Spleen (tissue), 7 donors: ENCODE measurements at regions not wholly inside any gene's neighbourhood (a gene's known extent, or its start where the extent isn't known, plus 50 kb on each side); places are given as distances from the start of the nearest gene placed in this dataset.
"Not testable (repeated sequence)": the region's sequence is repeated elsewhere in the genome, so short reads cannot be mapped to it uniquely, and the experiment has no call there.

Experiments
- CTCF ChIP-seq, 11 experiments: fragments of 200-600 bp in 7 of 11; fragments of 450-650 bp in 4 of 11; sonication (generic) in 4 of 11; IDR thresholded peaks in 8 of 11; conservative IDR thresholded peaks in 3 of 11; 1 replicate in 7 of 11; 2 replicates in 4 of 11; pipeline versions ENCODE4 v1.4.0 to v1.8.0; 2016 to 2021; ENCODE audit warnings: antibody characterized with exemption in 11 of 11, inconsistent platforms in 4 of 11, mild to moderate bottlenecking in 1 of 11
- POLR2A ChIP-seq, 3 donors: fragments of 450-650 bp; IDR thresholded peaks; one replicate each; pipeline ENCODE4 v1.5.1; 2017; ENCODE audit warnings: antibody characterized with exemption in 3 of 3, mild to moderate bottlenecking in 1 of 3
- POLR2AphosphoS5 ChIP-seq, 3 donors: sonication (generic); formaldehyde crosslinking; IDR thresholded peaks; one replicate each; pipeline ENCODE4 v1.5.1; 2017; ENCODE audit warnings: antibody characterized with exemption in 3 of 3
- donor health status: DM: no; HTN: no; CAD: no; lungs with moderate emphysema.
- donor health status: DM: no; HTN: no; CAD: no.
- donor health status: DM: no; HTN: no; CAD: no.

GRCh38 chr13:81069822-81070221, 728.9 kb upstream of the SPRY2 start:
- TF ChIP-seq CTCF (IDR thresholded peaks at IDR 0.05 in 8 of 11, conservative IDR thresholded peaks at IDR 0.05 in 3 of 11); POLR2A (IDR thresholded peaks at IDR 0.05); POLR2AphosphoS5 (IDR thresholded peaks at IDR 0.05): not testable (repeated sequence)
